ENCODE measurements at regions not wholly inside any gene's neighbourhood (a gene's known extent, or its start where the extent isn't known, plus 50 kb on each side); places are given as distances from the start of the nearest gene placed in this dataset.
"Not testable (repeated sequence)": the region's sequence is repeated elsewhere in the genome, so short reads cannot be mapped to it uniquely, and the experiment has no call there.

DNA sequence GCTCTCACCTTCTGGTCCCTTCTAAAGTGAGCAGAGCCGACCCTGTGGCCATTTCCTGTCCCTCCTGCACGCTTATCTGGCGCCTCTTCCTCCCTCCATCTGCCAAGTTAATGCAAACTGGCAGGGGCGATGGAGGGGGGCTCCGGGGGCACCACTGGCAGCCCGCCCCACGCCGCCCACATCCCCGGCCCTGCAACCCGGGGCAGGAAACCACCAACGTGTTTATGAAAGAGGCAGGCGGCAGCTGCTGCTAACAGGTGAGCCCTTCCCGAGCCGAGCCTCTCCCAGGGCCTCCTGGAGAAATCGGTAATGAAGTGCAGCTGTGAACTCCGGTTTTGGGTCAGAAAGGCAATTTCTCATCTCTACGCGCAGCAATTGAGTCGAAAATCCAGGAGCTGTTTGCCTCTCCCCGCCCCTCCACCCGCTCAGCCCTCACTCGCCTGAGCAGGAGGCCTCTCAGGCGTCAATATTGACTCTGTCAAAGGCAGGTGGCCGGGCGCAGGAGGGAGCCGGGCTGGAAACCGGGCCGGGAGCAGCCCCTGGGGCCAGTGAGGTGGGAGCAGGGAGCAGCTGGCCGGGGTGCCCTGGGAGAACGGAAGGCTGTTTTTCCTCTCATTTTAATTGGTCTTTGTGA is 164.4 kb upstream of the GSE1 start:
- H3K4me3 ChIP-seq (ENCODE audit: low read length), result no peak overlapping the region
- H3K27me3 ChIP-seq (replicated peaks; ENCODE audit: control insufficient read depth, insufficient read depth, low read length), result no peaks in the 10 kb centered on the region
- no peak overlapping the region for H3K9ac ChIP-seq (ENCODE audit: low read length)
- H3K36me3 ChIP-seq (ENCODE audit: control insufficient read depth, insufficient read depth, low read length, severe bottlenecking), result no peaks in the 10 kb centered on the region
- no peaks in the 10 kb centered on the region for H3K9me3 ChIP-seq (ENCODE audit: control insufficient read depth, low read length)
- peaks cover 3% of the 10 kb centered on the region for H3K4me1 ChIP-seq (ENCODE audit: control insufficient read depth, insufficient read depth, low read length)
- no peak for DNase-seq (ENCODE audit: low read depth)

DNA sequence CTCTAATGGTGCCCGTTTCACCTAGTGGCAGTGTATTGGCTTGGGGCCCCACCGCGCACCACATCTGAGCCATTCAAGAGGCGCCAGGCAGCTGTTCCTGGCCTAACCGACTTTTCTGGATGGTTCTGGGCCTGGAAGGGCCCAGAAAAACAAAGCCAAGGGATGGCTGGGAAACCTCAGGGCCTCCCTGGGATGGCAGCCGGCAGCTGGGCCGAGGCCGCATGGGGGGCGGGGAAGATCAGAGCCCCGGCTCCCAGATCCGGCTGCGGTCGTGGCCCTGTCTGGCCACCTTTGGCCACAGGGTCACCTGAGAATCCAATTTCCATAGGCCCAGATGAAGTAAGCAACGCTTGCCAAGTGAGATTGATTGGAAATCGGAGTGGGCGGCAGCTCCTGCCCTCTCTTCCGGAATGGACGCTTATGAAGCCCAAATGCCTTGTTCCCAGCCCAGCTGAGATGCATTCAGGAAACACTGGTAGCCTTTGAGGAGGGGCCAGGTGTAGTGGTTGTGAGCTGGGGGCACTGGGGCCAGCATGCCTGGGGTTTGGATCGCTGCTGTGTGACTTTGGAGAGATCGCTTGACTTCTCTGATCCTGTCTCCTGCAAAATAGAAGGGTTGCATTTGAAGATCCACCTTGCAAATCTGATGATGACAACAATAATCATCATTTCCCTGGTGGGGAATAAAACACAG is 163.8 kb upstream of the GSE1 start:
- Histone ChIP-seq H3K27me3 (replicated peaks; ENCODE audit: control insufficient read depth, insufficient read depth, low read length) (no peaks in the 10 kb centered on the region), H3K36me3 (ENCODE audit: control insufficient read depth, insufficient read depth, low read length, severe bottlenecking) (no peaks in the 10 kb centered on the region), H3K9me3 (ENCODE audit: control insufficient read depth, low read length) (no peaks in the 10 kb centered on the region), H3K4me3 (ENCODE audit: low read length) (no peak overlapping the region), H3K4me1 (ENCODE audit: control insufficient read depth, insufficient read depth, low read length) (peaks cover 3% of the 10 kb centered on the region), H3K9ac (ENCODE audit: low read length) (no peak overlapping the region)
- no peak for DNase-seq (ENCODE audit: low read depth)

GRCh38 chr16:85449885-85450245 is 163.3 kb upstream of the GSE1 start:
- no peak for DNase-seq (ENCODE audit: low read depth)
- peaks cover 7% of the 10 kb centered on the region for H3K4me1 ChIP-seq (ENCODE audit: control insufficient read depth, insufficient read depth, low read length)
- H3K9me3 ChIP-seq (ENCODE audit: control insufficient read depth, low read length), result no peaks in the 10 kb centered on the region
- H3K9ac ChIP-seq (ENCODE audit: low read length), result no peak overlapping the region
- no peaks in the 10 kb centered on the region for H3K27me3 ChIP-seq (replicated peaks; ENCODE audit: control insufficient read depth, insufficient read depth, low read length)
- H3K36me3 ChIP-seq (ENCODE audit: control insufficient read depth, insufficient read depth, low read length, severe bottlenecking), result no peaks in the 10 kb centered on the region
- H3K4me3 ChIP-seq (ENCODE audit: low read length), result no peak overlapping the region

- not testable (repeated sequence) for DNase-seq (ENCODE audit: low read depth); H3K27me3 ChIP-seq (replicated peaks; ENCODE audit: control insufficient read depth, insufficient read depth, low read length); H3K4me1 ChIP-seq (ENCODE audit: control insufficient read depth, insufficient read depth, low read length); H3K9me3 ChIP-seq (ENCODE audit: control insufficient read depth, low read length); H3K9ac ChIP-seq (ENCODE audit: low read length); H3K4me3 ChIP-seq (ENCODE audit: low read length); H3K36me3 ChIP-seq (ENCODE audit: control insufficient read depth, insufficient read depth, low read length, severe bottlenecking)
Measured at GRCh38 chr16:85451142-85451541, 162.0 kb upstream of the GSE1 start.

DNA sequence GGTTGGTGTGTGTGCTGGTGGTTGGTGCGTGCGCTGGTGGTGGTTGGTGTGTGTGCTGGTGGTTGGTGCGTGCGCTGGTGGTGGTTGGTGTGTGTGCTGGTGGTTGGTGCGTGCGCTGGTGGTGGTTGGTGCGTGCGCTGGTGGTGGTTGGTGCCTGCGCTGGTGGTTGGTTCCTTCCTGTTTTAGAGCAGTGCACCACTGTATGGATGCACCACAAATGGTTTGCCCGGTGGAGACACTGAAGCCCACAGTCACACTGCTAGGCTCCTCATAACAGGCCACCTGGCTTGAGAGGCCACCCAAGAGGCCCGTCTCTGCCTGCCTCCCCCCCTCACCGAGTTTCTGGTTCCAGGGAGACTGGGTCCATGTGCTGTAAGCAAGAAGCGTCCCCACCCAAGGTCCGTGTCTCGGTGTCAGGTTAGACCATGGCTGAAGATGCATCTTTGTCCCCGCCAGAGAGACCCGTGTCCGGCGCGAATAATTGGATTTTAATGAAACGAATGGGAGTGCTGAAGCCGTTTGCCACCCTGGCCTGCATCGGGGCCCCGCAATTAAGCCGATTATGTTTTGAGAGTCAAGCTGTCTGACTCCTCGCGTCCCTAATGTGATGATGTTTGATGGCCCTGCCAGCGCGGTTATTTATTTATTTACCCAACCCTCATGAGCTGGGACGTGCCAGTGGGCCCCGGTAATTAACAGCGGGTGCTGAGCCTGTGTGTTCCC is 161.3 kb upstream of the GSE1 start:
- H3K9me3 ChIP-seq (ENCODE audit: control insufficient read depth, low read length), result no peaks in the 10 kb centered on the region
- H3K27me3 ChIP-seq (replicated peaks; ENCODE audit: control insufficient read depth, insufficient read depth, low read length), result no peaks in the 10 kb centered on the region
- no peak for DNase-seq (ENCODE audit: low read depth)
- H3K9ac ChIP-seq (ENCODE audit: low read length), result no peak overlapping the region
- peaks cover 5% of the 10 kb centered on the region for H3K4me1 ChIP-seq (ENCODE audit: control insufficient read depth, insufficient read depth, low read length)
- no peaks in the 10 kb centered on the region for H3K36me3 ChIP-seq (ENCODE audit: control insufficient read depth, insufficient read depth, low read length, severe bottlenecking)
- no peak overlapping the region for H3K4me3 ChIP-seq (ENCODE audit: low read length)

DNA sequence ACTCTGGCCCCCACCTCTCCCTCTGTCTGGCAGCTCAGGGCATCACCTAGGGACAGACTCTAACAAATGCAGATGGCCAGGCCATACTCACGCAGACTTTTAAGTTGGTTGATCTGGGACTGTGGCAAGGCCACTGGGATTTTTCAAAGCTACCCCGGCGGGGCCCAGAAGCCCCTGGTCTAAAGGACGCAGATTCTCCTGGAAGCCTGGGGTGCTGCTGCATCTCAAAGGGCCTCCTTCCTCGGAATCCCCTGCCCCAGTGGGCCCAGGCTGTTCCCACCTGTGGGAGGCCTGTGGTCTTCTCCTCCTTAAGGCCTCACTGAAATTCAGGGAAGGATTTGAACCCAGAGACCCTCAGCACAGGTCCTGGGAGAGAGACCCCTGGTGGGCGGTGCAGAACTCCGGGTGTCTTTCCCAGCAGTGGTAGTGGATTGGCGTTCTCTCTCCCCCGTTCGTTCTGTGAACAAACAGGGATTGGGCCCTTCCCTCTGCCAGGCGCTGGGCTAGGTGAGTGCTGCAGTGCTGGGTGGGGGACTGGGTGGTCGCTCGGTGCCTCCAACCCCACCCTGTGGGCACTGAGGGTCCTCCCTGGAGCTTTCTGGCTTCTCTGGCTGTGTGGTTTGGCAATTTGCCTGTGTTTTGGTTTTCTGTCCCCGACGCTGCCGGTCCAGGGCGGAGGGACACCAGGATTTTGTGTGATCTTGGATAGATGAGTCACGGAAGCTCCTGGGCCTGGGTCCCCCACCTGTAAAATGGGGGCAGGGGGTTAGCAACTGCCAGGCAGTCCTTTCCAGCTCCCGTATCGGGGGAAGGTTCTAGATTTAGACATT is 160.5 kb upstream of the GSE1 start:
- H3K9ac ChIP-seq (ENCODE audit: low read length), result no peak overlapping the region
- H3K36me3 ChIP-seq (ENCODE audit: control insufficient read depth, insufficient read depth, low read length, severe bottlenecking), result no peaks in the 10 kb centered on the region
- no peaks in the 10 kb centered on the region for H3K27me3 ChIP-seq (replicated peaks; ENCODE audit: control insufficient read depth, insufficient read depth, low read length)
- no peaks in the 10 kb centered on the region for H3K9me3 ChIP-seq (ENCODE audit: control insufficient read depth, low read length)
- DNase-seq (ENCODE audit: low read depth), result no peak
- peaks cover 10% of the 10 kb centered on the region for H3K4me1 ChIP-seq (ENCODE audit: control insufficient read depth, insufficient read depth, low read length)
- no peak overlapping the region for H3K4me3 ChIP-seq (ENCODE audit: low read length)

DNA sequence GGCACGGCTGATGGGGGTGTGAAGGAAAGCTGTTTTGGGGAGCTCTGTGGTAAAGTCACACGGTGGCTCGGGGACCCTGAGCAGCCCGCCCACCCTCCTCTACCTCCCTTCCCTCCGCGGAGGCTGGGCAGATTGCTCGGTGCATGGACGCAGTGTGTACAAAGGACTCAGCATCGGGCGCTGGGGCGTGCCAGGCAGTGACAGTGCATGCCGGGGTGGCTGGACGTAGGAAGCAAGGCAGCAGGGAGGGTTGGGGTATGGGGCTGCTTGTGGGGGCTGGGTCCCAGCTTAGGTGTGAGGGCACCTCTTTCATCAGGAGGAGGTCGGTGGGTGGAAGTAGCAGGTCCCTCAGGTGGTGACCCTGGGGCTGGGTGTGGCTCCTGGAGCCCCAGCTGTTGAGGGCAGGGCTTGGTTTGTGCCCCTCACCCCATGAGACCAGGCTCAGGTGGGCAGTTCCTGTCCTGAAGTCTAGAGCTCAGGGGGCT is 159.9 kb upstream of the GSE1 start:
- Histone ChIP-seq H3K27me3 (replicated peaks; ENCODE audit: control insufficient read depth, insufficient read depth, low read length) (no peaks in the 10 kb centered on the region), H3K4me3 (ENCODE audit: low read length) (no peak overlapping the region), H3K36me3 (ENCODE audit: control insufficient read depth, insufficient read depth, low read length, severe bottlenecking) (no peaks in the 10 kb centered on the region), H3K9me3 (ENCODE audit: control insufficient read depth, low read length) (no peaks in the 10 kb centered on the region), H3K4me1 (ENCODE audit: control insufficient read depth, insufficient read depth, low read length) (peaks cover 15% of the 10 kb centered on the region), H3K9ac (ENCODE audit: low read length) (no peak overlapping the region)
- DNase-seq (ENCODE audit: low read depth), result no peak

GRCh38 chr16:85453703-85454102 is 159.4 kb upstream of the GSE1 start:
- Histone ChIP-seq H3K4me1 (ENCODE audit: control insufficient read depth, insufficient read depth, low read length) (peaks cover 19% of the 10 kb centered on the region), H3K9me3 (ENCODE audit: control insufficient read depth, low read length) (no peaks in the 10 kb centered on the region), H3K9ac (ENCODE audit: low read length) (no peak overlapping the region), H3K36me3 (ENCODE audit: control insufficient read depth, insufficient read depth, low read length, severe bottlenecking) (no peaks in the 10 kb centered on the region), H3K27me3 (replicated peaks; ENCODE audit: control insufficient read depth, insufficient read depth, low read length) (no peaks in the 10 kb centered on the region), H3K4me3 (ENCODE audit: low read length) (no peak overlapping the region)
- DNase-seq (ENCODE audit: low read depth), result no peak

DNA sequence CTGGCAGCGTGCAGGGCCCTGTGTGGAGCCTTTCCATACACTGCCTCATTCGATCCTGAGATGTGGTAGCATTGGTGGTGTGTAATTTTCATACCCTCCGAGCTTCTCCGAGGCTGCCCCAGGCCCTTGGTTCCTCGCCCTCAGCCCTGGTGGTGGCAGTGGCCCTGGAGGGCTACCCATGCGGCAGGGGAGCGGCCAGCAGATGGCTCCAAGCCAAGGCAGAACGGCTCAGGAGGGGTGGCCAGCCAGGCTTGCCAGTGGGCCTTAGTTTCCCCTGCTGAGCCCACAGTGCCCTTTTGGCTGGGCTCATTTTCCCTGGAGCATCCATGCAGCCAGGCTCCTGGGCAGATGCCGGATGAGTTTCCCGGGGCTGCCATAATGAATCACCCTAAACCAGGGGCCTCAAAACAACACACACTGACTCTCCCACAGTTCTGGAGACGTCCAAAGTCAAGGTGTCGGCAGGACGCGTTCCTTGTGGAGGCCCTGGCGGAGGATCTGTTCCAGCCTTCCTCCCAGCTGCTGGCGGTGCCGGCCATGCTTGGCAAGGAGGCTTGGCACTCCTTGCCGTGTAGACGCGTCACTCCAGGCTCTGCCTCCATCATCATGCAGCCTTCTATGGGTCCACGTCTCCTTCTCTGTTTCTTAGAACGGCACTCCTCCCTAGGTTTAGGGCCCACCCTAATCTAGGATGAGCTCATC is 158.8 kb upstream of the GSE1 start:
- no peaks in the 10 kb centered on the region for H3K9me3 ChIP-seq (ENCODE audit: control insufficient read depth, low read length)
- DNase-seq (ENCODE audit: low read depth), result no peak
- peaks cover 25% of the 10 kb centered on the region for H3K4me1 ChIP-seq (ENCODE audit: control insufficient read depth, insufficient read depth, low read length)
- no peak overlapping the region for H3K4me3 ChIP-seq (ENCODE audit: low read length)
- H3K9ac ChIP-seq (ENCODE audit: low read length), result no peak overlapping the region
- H3K27me3 ChIP-seq (replicated peaks; ENCODE audit: control insufficient read depth, insufficient read depth, low read length), result no peaks in the 10 kb centered on the region
- no peaks in the 10 kb centered on the region for H3K36me3 ChIP-seq (ENCODE audit: control insufficient read depth, insufficient read depth, low read length, severe bottlenecking)

GRCh38 chr16:85455534-85455933 is 157.6 kb upstream of the GSE1 start:
- Histone ChIP-seq H3K9me3 (ENCODE audit: control insufficient read depth, low read length) (no peaks in the 10 kb centered on the region), H3K27me3 (replicated peaks; ENCODE audit: control insufficient read depth, insufficient read depth, low read length) (no peaks in the 10 kb centered on the region), H3K4me3 (ENCODE audit: low read length) (no peak overlapping the region), H3K36me3 (ENCODE audit: control insufficient read depth, insufficient read depth, low read length, severe bottlenecking) (no peaks in the 10 kb centered on the region), H3K9ac (ENCODE audit: low read length) (no peak overlapping the region), H3K4me1 (ENCODE audit: control insufficient read depth, insufficient read depth, low read length) (peaks cover 38% of the 10 kb centered on the region)
- DNase-seq (ENCODE audit: low read depth), result no peak

Measured in adipocyte (in vitro differentiated cells).